WTC11 (cell line): ENCODE measurements at regions not wholly inside any gene's neighbourhood (a gene's known extent, or its start where the extent isn't known, plus 50 kb on each side); places are given as distances from the start of the nearest gene placed in this dataset.

Source experiments
- IRF2 ChIP-seq: sonication (generic); formaldehyde crosslinking; IDR thresholded peaks from 2 replicates; pipeline ENCODE4 v1.8.0; 2022; ENCODE audit warnings: low read depth, missing genetic modification reagents, borderline replicate concordance
- NFYB ChIP-seq: sonication (generic); formaldehyde crosslinking; conservative IDR thresholded peaks from 2 replicates; pipeline ENCODE4 v1.8.0; 2022; ENCODE audit warnings: low read depth, missing genetic modification reagents
- NR2C2 ChIP-seq: sonication (generic); formaldehyde crosslinking; IDR thresholded peaks from 2 replicates; pipeline ENCODE4 v1.8.0; 2022; ENCODE audit warnings: mild to moderate bottlenecking, missing genetic modification reagents
- SMAD4 ChIP-seq: sonication (generic); formaldehyde crosslinking; IDR thresholded peaks from 2 replicates; pipeline ENCODE4 v1.8.0; 2022; ENCODE audit warnings: mild to moderate bottlenecking, missing genetic modification reagents
- ZNF219 ChIP-seq: sonication (generic); formaldehyde crosslinking; IDR thresholded peaks from 2 replicates; pipeline ENCODE4 v1.8.0; 2023; ENCODE audit warnings: missing genetic modification reagents, mild to moderate bottlenecking, borderline replicate concordance
- ZNF263 ChIP-seq: sonication (generic); formaldehyde crosslinking; IDR thresholded peaks from 2 replicates; pipeline ENCODE4 v1.8.1; 2022; ENCODE audit warnings: low read depth, mild to moderate bottlenecking, moderate library complexity, missing genetic modification reagents
- TF ChIP-seq, protein P1 (sequence below): sonication (generic); formaldehyde crosslinking; IDR thresholded peaks from 2 replicates; pipeline ENCODE4 v1.8.0; 2022; ENCODE audit warnings: mild to moderate bottlenecking, missing genetic modification reagents
- TF ChIP-seq, protein P2 (sequence below): fragments of 200-600 bp; IDR thresholded peaks from 2 replicates; pipeline ENCODE4 v1.8.0; 2022; ENCODE audit warnings: antibody characterized with exemption
- TF ChIP-seq, protein P3 (sequence below): sonication (generic); formaldehyde crosslinking; IDR thresholded peaks from 2 replicates; pipeline ENCODE4 v1.8.1; 2022; ENCODE audit warnings: low read depth, mild to moderate bottlenecking, moderate library complexity, missing genetic modification reagents, borderline replicate concordance
- TF ChIP-seq, protein P4 (sequence below): sonication (generic); formaldehyde crosslinking; conservative IDR thresholded peaks from 2 replicates; pipeline ENCODE4 v1.8.1; 2023; ENCODE audit warnings: mild to moderate bottlenecking, low read depth, missing genetic modification reagents, moderate library complexity
- TF ChIP-seq, protein P5 (sequence below): sonication (generic); formaldehyde crosslinking; IDR thresholded peaks from 2 replicates; pipeline ENCODE4 v1.8.1; 2022; ENCODE audit warnings: low read depth, missing genetic modification reagents, borderline replicate concordance

DNA sequence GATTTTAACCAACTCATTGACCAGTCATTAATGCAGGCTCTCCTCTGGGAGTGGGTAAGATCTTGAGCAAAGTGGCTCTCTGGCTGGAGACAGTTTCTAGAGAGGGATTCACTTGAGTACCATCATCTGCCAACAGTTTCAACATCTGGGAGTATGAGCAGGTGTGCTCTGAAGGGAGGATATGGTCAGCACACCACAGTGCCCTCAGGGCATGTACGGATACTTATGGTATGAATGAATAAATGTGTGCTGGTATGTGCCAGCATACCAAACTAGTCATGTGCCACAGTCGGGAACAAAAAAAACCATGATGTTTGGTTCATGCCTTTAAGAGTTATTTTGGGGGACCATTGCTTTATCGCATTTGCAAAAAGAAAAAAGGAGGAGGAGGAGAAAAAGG is 1197.5 kb upstream of the TENM4 start:
- TF ChIP-seq NFYB (CRISPR knock-in tag) (no peak), ZNF263 (CRISPR knock-in tag) (no peak), SMAD4 (no peak), IRF2 (CRISPR knock-in tag) (no peak), NR2C2 (CRISPR knock-in tag) (no peak), ZNF219 (CRISPR knock-in tag) (no peak)
- TF ChIP-seq, protein P1, sequence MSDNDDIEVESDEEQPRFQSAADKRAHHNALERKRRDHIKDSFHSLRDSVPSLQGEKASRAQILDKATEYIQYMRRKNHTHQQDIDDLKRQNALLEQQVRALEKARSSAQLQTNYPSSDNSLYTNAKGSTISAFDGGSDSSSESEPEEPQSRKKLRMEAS (CRISPR knock-in tag): no peak
- TF ChIP-seq, protein P2, sequence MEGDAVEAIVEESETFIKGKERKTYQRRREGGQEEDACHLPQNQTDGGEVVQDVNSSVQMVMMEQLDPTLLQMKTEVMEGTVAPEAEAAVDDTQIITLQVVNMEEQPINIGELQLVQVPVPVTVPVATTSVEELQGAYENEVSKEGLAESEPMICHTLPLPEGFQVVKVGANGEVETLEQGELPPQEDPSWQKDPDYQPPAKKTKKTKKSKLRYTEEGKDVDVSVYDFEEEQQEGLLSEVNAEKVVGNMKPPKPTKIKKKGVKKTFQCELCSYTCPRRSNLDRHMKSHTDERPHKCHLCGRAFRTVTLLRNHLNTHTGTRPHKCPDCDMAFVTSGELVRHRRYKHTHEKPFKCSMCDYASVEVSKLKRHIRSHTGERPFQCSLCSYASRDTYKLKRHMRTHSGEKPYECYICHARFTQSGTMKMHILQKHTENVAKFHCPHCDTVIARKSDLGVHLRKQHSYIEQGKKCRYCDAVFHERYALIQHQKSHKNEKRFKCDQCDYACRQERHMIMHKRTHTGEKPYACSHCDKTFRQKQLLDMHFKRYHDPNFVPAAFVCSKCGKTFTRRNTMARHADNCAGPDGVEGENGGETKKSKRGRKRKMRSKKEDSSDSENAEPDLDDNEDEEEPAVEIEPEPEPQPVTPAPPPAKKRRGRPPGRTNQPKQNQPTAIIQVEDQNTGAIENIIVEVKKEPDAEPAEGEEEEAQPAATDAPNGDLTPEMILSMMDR: no peak
- TF ChIP-seq, protein P3, sequence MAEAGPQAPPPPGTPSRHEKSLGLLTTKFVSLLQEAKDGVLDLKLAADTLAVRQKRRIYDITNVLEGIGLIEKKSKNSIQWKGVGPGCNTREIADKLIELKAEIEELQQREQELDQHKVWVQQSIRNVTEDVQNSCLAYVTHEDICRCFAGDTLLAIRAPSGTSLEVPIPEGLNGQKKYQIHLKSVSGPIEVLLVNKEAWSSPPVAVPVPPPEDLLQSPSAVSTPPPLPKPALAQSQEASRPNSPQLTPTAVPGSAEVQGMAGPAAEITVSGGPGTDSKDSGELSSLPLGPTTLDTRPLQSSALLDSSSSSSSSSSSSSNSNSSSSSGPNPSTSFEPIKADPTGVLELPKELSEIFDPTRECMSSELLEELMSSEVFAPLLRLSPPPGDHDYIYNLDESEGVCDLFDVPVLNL (CRISPR knock-in tag): no peak
- TF ChIP-seq, protein P4, sequence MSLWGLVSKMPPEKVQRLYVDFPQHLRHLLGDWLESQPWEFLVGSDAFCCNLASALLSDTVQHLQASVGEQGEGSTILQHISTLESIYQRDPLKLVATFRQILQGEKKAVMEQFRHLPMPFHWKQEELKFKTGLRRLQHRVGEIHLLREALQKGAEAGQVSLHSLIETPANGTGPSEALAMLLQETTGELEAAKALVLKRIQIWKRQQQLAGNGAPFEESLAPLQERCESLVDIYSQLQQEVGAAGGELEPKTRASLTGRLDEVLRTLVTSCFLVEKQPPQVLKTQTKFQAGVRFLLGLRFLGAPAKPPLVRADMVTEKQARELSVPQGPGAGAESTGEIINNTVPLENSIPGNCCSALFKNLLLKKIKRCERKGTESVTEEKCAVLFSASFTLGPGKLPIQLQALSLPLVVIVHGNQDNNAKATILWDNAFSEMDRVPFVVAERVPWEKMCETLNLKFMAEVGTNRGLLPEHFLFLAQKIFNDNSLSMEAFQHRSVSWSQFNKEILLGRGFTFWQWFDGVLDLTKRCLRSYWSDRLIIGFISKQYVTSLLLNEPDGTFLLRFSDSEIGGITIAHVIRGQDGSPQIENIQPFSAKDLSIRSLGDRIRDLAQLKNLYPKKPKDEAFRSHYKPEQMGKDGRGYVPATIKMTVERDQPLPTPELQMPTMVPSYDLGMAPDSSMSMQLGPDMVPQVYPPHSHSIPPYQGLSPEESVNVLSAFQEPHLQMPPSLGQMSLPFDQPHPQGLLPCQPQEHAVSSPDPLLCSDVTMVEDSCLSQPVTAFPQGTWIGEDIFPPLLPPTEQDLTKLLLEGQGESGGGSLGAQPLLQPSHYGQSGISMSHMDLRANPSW (CRISPR knock-in tag): no peak
- TF ChIP-seq, protein P5, sequence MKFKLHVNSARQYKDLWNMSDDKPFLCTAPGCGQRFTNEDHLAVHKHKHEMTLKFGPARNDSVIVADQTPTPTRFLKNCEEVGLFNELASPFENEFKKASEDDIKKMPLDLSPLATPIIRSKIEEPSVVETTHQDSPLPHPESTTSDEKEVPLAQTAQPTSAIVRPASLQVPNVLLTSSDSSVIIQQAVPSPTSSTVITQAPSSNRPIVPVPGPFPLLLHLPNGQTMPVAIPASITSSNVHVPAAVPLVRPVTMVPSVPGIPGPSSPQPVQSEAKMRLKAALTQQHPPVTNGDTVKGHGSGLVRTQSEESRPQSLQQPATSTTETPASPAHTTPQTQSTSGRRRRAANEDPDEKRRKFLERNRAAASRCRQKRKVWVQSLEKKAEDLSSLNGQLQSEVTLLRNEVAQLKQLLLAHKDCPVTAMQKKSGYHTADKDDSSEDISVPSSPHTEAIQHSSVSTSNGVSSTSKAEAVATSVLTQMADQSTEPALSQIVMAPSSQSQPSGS (CRISPR knock-in tag): no peak
